SU-DHL-6 (cell line): ENCODE measurements at regions not wholly inside any gene's neighbourhood (a gene's known extent, or its start where the extent isn't known, plus 50 kb on each side); places are given as distances from the start of the nearest gene placed in this dataset.

Experiments
- EZH2phosphoT487 ChIP-seq: fragments of 200-600 bp; sonication (generic), shearing (Covaris generic); conservative IDR thresholded peaks from 2 replicates; pipeline ENCODE4 v1.6.1; 2018; ENCODE audit warnings: mild to moderate bottlenecking, antibody characterized with exemption, low read length, moderate library complexity, mixed read lengths
- TF ChIP-seq, protein P1 (sequence below): fragments of 200-600 bp; sonication (generic); IDR thresholded peaks from one replicate; pipeline ENCODE4 v1.5.1; 2017; ENCODE audit warnings: antibody characterized with exemption, mild to moderate bottlenecking, low read length, moderate library complexity; ENCODE audit not compliant: insufficient read depth, poor library complexity, severe bottlenecking

DNA sequence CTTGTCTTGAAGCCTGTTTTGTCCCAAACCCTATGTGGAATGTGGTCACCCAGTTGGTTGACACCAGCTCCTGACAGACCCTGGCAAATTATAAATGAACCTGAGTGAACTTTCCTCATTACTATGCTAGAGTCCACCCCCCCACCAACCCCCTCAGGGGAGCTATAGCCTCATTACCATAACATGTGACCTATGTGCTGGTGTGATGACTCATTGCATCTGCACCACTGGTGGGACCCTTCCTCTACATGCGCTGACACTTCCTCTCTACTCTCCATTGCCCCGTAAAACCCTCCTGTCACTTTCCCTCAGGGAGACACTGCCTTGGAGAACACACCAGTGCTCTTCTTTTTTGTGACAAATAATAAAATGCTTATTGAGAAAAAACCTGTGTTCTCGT lies 105.0 kb upstream of the SESN3 start:
- TF ChIP-seq, protein P1, sequence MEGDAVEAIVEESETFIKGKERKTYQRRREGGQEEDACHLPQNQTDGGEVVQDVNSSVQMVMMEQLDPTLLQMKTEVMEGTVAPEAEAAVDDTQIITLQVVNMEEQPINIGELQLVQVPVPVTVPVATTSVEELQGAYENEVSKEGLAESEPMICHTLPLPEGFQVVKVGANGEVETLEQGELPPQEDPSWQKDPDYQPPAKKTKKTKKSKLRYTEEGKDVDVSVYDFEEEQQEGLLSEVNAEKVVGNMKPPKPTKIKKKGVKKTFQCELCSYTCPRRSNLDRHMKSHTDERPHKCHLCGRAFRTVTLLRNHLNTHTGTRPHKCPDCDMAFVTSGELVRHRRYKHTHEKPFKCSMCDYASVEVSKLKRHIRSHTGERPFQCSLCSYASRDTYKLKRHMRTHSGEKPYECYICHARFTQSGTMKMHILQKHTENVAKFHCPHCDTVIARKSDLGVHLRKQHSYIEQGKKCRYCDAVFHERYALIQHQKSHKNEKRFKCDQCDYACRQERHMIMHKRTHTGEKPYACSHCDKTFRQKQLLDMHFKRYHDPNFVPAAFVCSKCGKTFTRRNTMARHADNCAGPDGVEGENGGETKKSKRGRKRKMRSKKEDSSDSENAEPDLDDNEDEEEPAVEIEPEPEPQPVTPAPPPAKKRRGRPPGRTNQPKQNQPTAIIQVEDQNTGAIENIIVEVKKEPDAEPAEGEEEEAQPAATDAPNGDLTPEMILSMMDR = no peak
- no peak for TF ChIP-seq EZH2phosphoT487
